Large intestine (tissue), 3 donors: ENCODE measurements at regions not wholly inside any gene's neighbourhood (a gene's known extent, or its start where the extent isn't known, plus 50 kb on each side); places are given as distances from the start of the nearest gene placed in this dataset.
A peak's percentile ranks its signal among the peaks of the same experiment; 100 is the strongest.

ENCODE experiments used
- DNase-seq, 2 donors: peaks; one replicate each; pipeline versions ENCODE4 v3.0.0 to v3.0.0-alpha.2; 2013
- H3K27ac ChIP-seq: one replicate; pipeline ENCODE4 v1.5.1; 2013; ENCODE audit warnings: low read length
- H3K27me3 ChIP-seq: 2 replicates; pipeline ENCODE4 v1.6.1; 2013; ENCODE audit warnings: low read length; ENCODE audit not compliant: control insufficient read depth, insufficient read depth
- H3K36me3 ChIP-seq: 2 replicates; pipeline ENCODE4 v1.6.1; 2013; ENCODE audit warnings: low read length; ENCODE audit not compliant: control insufficient read depth, insufficient read depth
- H3K4me1 ChIP-seq: one replicate; pipeline ENCODE4 v1.6.1; 2013; ENCODE audit warnings: low read length; ENCODE audit not compliant: control insufficient read depth, insufficient read depth
- H3K4me3 ChIP-seq: one replicate; pipeline ENCODE4 v1.5.1; 2013; ENCODE audit warnings: low read length
- H3K9me3 ChIP-seq: one replicate; pipeline ENCODE4 v1.6.1; 2013; ENCODE audit warnings: mild to moderate bottlenecking, low read depth, low read length, moderate library complexity; ENCODE audit not compliant: control insufficient read depth
- WGBS: methylation state at CpG from one replicate; pipeline ENCODE4 v1.1.5; 2013; ENCODE audit warnings: low lambda C conversion rate; ENCODE audit not compliant: insufficient coverage; 5-methylcytosine and 5-hydroxymethylcytosine counted together

DNA sequence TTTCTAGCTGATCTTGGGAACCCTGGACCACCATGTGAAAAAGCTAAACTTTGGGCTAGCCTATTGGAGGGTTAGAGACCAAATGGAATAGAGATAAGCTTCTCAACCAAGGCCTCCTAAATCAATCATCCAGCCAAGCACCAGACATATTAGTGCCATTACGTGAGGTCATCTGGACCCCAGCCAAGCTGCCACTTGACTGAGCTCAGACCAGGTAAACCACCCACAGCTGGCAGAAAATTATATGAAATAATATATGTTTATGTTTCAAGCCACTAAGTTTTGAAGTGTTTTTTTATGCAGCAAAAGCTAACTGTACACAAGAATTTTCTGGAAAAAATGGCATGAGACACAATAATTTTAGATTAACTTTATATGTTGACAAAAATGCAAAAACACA is 82.6 kb upstream of the PCGF5 start:
- peaks cover 8% of the 10 kb centered on the region for H3K27me3 ChIP-seq
- DNase-seq: no peak

GRCh38 chr10:91140995-91141549 is 79.4 kb upstream of the PCGF5 start:
- H3K4me1 ChIP-seq: no peaks in the 10 kb centered on the region
- H3K36me3 ChIP-seq: no peaks in the 10 kb centered on the region
- H3K9me3 ChIP-seq: no peaks in the 10 kb centered on the region
- no peak overlapping the region for H3K27ac ChIP-seq
- 69% methylated on average over 2 of the region's 6 CpGs for WGBS
- H3K27me3 ChIP-seq: peaks cover 2% of the 10 kb centered on the region
- no peak for DNase-seq
- no peak overlapping the region for H3K4me3 ChIP-seq

More for the DNA sequence above, 82.6 kb upstream of the PCGF5 start:
- Histone ChIP-seq H3K9me3 (no peaks in the 10 kb centered on the region), H3K4me1 (no peaks in the 10 kb centered on the region), H3K36me3 (no peaks in the 10 kb centered on the region), H3K27ac (no peak overlapping the region), H3K4me3 (no peak overlapping the region)
- no CpG with 5 or more reads among the region's 1 CpG for WGBS

DNA sequence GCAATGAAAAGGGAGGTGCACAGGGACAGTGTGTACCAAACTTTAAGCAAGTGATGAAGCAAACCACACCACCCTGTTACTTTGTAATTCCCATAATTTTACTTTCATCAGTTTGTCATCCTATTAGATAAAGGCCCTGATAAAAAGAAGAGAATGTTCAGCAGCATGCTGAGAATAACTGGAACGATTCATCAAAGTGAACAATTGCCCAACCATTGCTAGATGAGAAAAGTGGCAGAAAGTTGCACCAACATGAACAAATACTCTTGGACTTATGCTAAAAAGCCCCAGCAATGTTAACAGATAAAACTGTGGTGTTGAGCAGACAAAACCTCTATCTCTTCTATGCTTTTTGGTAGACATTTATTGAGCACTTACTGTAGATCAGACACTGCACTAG is 75.5 kb upstream of the PCGF5 start:
- H3K27ac ChIP-seq: no peak overlapping the region
- peaks cover 2% of the 10 kb centered on the region for H3K9me3 ChIP-seq
- no peak overlapping the region for H3K4me3 ChIP-seq
- 71% methylated on average over 1 of the region's 1 CpG for WGBS
- no peaks in the 10 kb centered on the region for H3K27me3 ChIP-seq
- H3K4me1 ChIP-seq: no peaks in the 10 kb centered on the region
- no peak for DNase-seq
- no peaks in the 10 kb centered on the region for H3K36me3 ChIP-seq

DNA sequence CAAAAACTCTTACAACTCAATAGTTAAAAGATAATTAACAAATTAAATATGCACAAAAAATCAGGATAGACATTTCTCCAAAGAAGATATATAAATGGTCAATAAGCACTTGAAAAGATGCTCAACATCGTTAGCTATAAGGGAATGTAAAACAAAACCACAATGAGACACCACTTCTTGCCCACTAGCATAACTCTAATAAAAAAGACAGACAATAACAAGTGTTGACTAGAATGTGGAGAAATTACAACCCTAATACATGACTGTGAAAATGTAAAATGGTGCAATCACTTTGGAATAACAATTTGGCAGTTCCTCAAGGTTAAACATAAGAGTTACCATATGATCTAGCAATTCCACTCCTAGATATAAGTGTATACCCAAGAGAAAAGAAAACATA is 74.3 kb upstream of the PCGF5 start:
- Histone ChIP-seq H3K27ac (no peak overlapping the region), H3K4me3 (no peak overlapping the region), H3K27me3 (no peaks in the 10 kb centered on the region), H3K36me3 (no peaks in the 10 kb centered on the region), H3K4me1 (peaks cover 5% of the 10 kb centered on the region), H3K9me3 (peaks cover 2% of the 10 kb centered on the region)
- WGBS: no CpG with 5 or more reads among the region's 1 CpG
- DNase-seq: no peak

- Histone ChIP-seq H3K4me1 (peaks cover 5% of the 10 kb centered on the region), H3K4me3 (no peak overlapping the region), H3K36me3 (no peaks in the 10 kb centered on the region), H3K27ac (no peak overlapping the region), H3K9me3 (peaks cover 6% of the 10 kb centered on the region), H3K27me3 (no peaks in the 10 kb centered on the region)
- no peak for DNase-seq
- 100% methylated on average over 1 of the region's 3 CpGs for WGBS
These were observed 70.9 kb upstream of the PCGF5 start for GRCh38 chr10:91149550-91149949.

DNA sequence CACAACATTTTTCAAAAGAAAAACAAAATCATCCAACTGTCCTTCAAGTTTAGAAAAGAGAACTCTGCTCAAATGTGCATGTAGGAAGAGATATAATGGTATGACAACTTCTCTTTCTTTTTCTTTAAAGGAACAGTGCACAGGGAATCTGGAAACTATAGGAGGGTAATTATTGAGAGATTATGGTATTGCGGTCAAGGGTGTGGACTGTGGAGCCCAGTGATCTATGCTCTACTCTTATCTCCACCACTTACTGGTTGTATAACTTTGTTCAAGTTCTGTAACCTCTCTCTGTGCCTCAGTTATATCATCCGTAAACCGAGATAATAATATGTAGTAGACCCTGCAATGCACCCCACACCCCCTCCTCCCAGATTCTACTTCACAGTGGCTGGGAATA is 69.8 kb upstream of the PCGF5 start:
- Histone ChIP-seq H3K36me3 (no peaks in the 10 kb centered on the region), H3K4me1 (peaks cover 5% of the 10 kb centered on the region), H3K27me3 (no peaks in the 10 kb centered on the region), H3K9me3 (peaks cover 6% of the 10 kb centered on the region), H3K27ac (no peak overlapping the region), H3K4me3 (no peak overlapping the region)
- no CpG with 5 or more reads among the region's 3 CpGs for WGBS
- DNase-seq: peak; percentile 15 to 49

DNA sequence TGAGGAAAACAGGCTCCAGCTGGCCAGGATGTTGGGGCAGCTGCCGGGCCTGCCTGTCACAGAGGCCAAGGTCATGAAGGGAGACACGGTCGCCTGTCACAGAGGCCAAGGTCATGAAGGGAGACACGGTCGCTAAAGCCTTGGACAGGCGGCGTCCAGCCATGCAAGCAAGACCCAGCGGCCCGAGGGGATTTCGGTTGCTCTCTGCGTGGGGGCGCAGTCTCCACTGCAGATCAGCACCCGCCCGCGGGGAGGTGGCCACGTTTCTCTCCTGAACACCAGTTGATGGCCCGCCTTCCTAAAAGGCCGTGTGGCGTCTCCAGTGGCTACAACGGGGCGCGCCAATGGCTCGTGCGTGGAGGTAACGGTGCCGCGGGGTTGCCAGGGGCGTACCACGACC is 67.0 kb upstream of the PCGF5 start:
- no peak for DNase-seq
- WGBS: no CpG with 5 or more reads among the region's 29 CpGs
- Histone ChIP-seq H3K4me3 (no peak overlapping the region), H3K27ac (no peak overlapping the region), H3K27me3 (no peaks in the 10 kb centered on the region), H3K9me3 (peaks cover 4% of the 10 kb centered on the region), H3K36me3 (no peaks in the 10 kb centered on the region), H3K4me1 (peaks cover 5% of the 10 kb centered on the region)

- H3K27me3 ChIP-seq: no peaks in the 10 kb centered on the region
- no peak overlapping the region for H3K4me3 ChIP-seq
- H3K27ac ChIP-seq: no peak overlapping the region
- peaks cover 4% of the 10 kb centered on the region for H3K9me3 ChIP-seq
- DNase-seq: no peak
- no peaks in the 10 kb centered on the region for H3K36me3 ChIP-seq
- peaks cover 5% of the 10 kb centered on the region for H3K4me1 ChIP-seq
- WGBS: 100% methylated on average over 1 of the region's 2 CpGs
These were observed 65.6 kb upstream of the PCGF5 start for GRCh38 chr10:91154842-91155241.

- no peak overlapping the region for H3K27ac ChIP-seq
- peaks cover 4% of the 10 kb centered on the region for H3K9me3 ChIP-seq
- no peak overlapping the region for H3K4me3 ChIP-seq
- DNase-seq: no peak
- H3K27me3 ChIP-seq: no peaks in the 10 kb centered on the region
- no CpG with 5 or more reads among the region's 2 CpGs for WGBS
- H3K36me3 ChIP-seq: no peaks in the 10 kb centered on the region
- H3K4me1 ChIP-seq: no peaks in the 10 kb centered on the region
These were observed 64.3 kb upstream of the PCGF5 start for GRCh38 chr10:91156196-91156595.

DNA sequence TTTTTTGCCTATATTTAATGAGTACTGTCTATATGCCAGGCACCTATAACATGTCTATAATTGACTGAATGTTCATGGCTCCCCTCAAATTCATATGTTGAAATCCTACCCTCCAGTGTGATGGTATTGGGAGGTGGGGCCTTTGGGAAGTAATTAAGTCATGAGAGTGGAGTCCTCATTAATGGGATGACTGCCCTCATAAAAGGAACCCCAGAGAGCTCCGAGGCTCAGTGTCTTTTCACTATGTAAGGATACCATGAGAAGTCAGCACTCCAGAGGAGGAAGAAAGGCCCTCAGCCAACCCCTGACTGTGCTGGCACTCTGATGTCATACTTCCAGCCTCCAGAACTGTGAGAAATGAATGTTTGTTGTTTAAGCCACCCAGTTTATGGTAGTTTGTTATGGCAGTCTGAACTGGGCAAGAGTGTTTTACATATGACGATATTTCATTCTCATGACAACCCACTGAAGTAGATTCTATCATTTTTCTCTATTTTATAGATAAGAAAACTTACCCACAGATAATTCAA is 61.1 kb upstream of the PCGF5 start:
- no CpG with 5 or more reads among the region's 2 CpGs for WGBS
- H3K9me3 ChIP-seq: no peaks in the 10 kb centered on the region

DNA sequence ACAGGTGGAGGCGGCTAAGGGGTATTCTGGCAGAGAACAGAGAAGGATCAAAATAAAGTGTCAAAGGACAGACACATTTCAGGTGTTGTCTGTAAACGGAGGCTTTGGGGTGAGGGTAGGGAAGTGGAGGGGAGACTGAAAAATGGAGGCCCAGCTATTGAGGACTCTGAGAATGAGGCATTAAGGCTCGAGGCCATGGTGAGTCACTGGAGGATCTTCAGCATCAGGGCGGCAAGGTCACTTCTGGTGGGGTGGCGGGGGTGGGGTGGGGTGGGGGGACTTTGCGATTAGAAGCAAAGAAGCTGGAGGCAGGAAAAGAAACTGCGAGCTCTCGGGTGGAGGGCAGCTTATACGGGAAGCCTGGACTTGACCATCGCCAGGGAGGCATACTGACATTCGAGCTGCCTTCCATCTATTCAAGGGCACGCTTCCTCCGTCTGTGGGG is 58.4 kb upstream of the PCGF5 start:
- DNase-seq: peak in 1 of 2 donors; percentile 18
- H3K4me3 ChIP-seq: peak overlapping the region; percentile 66
- 44% methylated on average over 2 of the region's 13 CpGs for WGBS
- H3K4me1 ChIP-seq: peaks cover 11% of the 10 kb centered on the region
- peak overlapping the region; percentile 81 for H3K27ac ChIP-seq
- H3K27me3 ChIP-seq: peaks cover 5% of the 10 kb centered on the region
- no peaks in the 10 kb centered on the region for H3K9me3 ChIP-seq
- H3K36me3 ChIP-seq: no peaks in the 10 kb centered on the region

More for the DNA sequence above, 61.1 kb upstream of the PCGF5 start:
- Histone ChIP-seq H3K4me3 (no peak overlapping the region), H3K4me1 (peaks cover 11% of the 10 kb centered on the region), H3K27me3 (peaks cover 5% of the 10 kb centered on the region), H3K27ac (no peak overlapping the region), H3K36me3 (no peaks in the 10 kb centered on the region)
- DNase-seq: no peak
